ENCODE measurements at regions not wholly inside any gene's neighbourhood (a gene's known extent, or its start where the extent isn't known, plus 50 kb on each side); places are given as distances from the start of the nearest gene placed in this dataset.
"Not testable (repeated sequence)": the region's sequence is repeated elsewhere in the genome, so short reads cannot be mapped to it uniquely, and the experiment has no call there.

DNA sequence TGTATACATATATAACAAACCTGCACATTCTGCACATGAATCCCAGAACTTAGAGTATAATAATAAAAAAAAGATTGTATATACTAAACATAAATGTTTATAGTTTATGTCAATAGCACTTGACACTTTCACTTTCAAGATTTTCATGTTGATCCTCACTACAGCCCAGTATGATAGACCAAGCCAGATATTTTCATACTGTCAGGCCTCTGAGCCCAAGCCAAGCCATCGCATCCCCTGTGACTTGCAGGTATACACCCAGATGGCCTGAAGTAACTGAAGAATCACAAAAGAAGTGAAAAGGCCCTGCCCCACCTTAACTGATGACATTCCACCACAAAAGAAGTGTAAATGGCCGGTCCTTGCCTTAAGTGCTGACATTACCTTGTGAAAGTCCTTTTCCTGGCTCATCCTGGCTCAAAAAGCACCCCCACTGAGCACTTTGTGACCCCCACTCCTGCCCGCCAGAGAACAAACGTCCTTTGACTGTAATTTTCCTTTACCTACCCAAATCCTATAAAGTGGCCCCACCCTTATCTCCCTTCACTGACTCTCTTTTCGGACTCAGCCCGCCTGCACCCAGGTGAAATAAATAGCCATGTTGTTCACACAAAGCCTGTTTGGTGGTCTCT, 555.5 kb upstream of the ADGRL2 start:
- TF ChIP-seq, protein P1, sequence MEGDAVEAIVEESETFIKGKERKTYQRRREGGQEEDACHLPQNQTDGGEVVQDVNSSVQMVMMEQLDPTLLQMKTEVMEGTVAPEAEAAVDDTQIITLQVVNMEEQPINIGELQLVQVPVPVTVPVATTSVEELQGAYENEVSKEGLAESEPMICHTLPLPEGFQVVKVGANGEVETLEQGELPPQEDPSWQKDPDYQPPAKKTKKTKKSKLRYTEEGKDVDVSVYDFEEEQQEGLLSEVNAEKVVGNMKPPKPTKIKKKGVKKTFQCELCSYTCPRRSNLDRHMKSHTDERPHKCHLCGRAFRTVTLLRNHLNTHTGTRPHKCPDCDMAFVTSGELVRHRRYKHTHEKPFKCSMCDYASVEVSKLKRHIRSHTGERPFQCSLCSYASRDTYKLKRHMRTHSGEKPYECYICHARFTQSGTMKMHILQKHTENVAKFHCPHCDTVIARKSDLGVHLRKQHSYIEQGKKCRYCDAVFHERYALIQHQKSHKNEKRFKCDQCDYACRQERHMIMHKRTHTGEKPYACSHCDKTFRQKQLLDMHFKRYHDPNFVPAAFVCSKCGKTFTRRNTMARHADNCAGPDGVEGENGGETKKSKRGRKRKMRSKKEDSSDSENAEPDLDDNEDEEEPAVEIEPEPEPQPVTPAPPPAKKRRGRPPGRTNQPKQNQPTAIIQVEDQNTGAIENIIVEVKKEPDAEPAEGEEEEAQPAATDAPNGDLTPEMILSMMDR (IDR thresholded peaks at IDR 0.05), result not testable (repeated sequence)
- TF ChIP-seq ZFX (IDR thresholded peaks at IDR 0.05; ENCODE audit: borderline replicate concordance), result not testable (repeated sequence)
